ENCODE measurements at regions not wholly inside any gene's neighbourhood (a gene's known extent, or its start where the extent isn't known, plus 50 kb on each side); places are given as distances from the start of the nearest gene placed in this dataset.

DNA sequence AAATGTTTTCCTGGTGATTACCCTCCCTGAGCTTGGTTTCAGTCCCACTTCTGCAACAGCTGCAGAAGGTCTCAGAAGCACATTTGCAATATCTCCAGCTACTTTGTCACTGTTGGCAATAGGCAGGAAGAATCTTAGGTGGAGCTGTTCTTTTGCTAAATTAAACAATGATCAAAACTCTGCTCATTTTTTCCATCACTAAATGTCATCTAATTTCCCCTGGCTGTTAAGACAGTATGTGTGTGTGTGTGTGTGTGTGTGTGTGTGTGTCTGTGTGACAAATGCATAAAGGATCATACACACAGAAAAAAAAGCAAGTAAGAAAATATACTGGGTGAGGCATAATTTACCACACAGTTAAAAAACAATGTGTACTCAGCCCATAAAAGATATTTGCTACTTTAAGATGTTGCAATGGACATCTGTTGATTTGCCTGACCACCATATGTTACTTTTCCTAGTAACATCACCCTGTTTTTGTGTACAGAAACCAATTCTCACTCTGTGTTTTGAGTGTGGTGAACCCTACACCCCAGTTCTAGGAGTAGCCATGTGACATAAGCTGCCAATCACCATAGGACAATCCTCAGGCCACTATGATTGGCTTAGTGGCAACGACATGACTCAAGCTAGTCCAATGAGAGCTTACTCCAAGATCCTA lies 572.6 kb upstream of the CLINT1 start:
- no peak overlapping the region for H3K27ac ChIP-seq (replicated peaks)

DNA sequence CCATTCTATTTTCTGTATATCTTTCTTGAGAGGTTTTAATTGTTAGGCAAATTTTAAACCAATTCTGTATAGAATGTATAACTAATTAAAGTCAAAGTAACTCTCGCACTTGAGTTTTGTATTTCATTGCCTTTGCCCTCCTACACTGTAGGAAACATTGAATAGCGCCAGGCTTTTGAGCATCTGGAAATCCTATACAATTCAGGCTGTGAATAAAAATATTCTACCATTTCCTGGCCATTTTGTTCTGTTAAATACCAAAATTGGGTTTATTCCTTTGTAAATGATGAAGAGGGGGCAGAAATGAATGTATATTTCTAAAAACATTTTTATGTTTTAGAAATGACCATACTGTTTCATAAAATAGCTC lies 571.8 kb upstream of the CLINT1 start:
- no peak for DNase-seq (ENCODE audit: low read depth in 1 of 2, low spot score in 1 of 2)
- TF ChIP-seq, protein P1, sequence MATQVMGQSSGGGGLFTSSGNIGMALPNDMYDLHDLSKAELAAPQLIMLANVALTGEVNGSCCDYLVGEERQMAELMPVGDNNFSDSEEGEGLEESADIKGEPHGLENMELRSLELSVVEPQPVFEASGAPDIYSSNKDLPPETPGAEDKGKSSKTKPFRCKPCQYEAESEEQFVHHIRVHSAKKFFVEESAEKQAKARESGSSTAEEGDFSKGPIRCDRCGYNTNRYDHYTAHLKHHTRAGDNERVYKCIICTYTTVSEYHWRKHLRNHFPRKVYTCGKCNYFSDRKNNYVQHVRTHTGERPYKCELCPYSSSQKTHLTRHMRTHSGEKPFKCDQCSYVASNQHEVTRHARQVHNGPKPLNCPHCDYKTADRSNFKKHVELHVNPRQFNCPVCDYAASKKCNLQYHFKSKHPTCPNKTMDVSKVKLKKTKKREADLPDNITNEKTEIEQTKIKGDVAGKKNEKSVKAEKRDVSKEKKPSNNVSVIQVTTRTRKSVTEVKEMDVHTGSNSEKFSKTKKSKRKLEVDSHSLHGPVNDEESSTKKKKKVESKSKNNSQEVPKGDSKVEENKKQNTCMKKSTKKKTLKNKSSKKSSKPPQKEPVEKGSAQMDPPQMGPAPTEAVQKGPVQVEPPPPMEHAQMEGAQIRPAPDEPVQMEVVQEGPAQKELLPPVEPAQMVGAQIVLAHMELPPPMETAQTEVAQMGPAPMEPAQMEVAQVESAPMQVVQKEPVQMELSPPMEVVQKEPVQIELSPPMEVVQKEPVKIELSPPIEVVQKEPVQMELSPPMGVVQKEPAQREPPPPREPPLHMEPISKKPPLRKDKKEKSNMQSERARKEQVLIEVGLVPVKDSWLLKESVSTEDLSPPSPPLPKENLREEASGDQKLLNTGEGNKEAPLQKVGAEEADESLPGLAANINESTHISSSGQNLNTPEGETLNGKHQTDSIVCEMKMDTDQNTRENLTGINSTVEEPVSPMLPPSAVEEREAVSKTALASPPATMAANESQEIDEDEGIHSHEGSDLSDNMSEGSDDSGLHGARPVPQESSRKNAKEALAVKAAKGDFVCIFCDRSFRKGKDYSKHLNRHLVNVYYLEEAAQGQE (IDR thresholded peaks at IDR 0.05; ENCODE audit: insufficient replicate concordance, low read depth), result no peak
- TF ChIP-seq GABPA (IDR thresholded peaks at IDR 0.05; ENCODE audit: low read depth) (no peak), POLR2AphosphoS5 (IDR thresholded peaks at IDR 0.05; ENCODE audit: low read depth) (no peak), SPI1 (IDR thresholded peaks at IDR 0.05; ENCODE audit: borderline replicate concordance, low read depth) (no peak)
- TF ChIP-seq, protein P2, sequence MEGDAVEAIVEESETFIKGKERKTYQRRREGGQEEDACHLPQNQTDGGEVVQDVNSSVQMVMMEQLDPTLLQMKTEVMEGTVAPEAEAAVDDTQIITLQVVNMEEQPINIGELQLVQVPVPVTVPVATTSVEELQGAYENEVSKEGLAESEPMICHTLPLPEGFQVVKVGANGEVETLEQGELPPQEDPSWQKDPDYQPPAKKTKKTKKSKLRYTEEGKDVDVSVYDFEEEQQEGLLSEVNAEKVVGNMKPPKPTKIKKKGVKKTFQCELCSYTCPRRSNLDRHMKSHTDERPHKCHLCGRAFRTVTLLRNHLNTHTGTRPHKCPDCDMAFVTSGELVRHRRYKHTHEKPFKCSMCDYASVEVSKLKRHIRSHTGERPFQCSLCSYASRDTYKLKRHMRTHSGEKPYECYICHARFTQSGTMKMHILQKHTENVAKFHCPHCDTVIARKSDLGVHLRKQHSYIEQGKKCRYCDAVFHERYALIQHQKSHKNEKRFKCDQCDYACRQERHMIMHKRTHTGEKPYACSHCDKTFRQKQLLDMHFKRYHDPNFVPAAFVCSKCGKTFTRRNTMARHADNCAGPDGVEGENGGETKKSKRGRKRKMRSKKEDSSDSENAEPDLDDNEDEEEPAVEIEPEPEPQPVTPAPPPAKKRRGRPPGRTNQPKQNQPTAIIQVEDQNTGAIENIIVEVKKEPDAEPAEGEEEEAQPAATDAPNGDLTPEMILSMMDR (IDR thresholded peaks at IDR 0.05; ENCODE audit: insufficient read depth, low read length), result no peak
- Histone ChIP-seq H3K27me3 (ENCODE audit: insufficient read depth, poor library complexity, severe bottlenecking) (no peaks in the 10 kb centered on the region), H3K27ac (replicated peaks) (no peak overlapping the region), H3K4me3 (replicated peaks; ENCODE audit: insufficient read depth, low read length) (no peak overlapping the region)

More for the DNA sequence above, 572.6 kb upstream of the CLINT1 start:
- H3K4me3 ChIP-seq (replicated peaks; ENCODE audit: insufficient read depth, low read length), result no peak overlapping the region
- TF ChIP-seq SPI1 (IDR thresholded peaks at IDR 0.05; ENCODE audit: borderline replicate concordance, low read depth), result no peak
- TF ChIP-seq, protein P1 (IDR thresholded peaks at IDR 0.05; ENCODE audit: insufficient replicate concordance, low read depth), result no peak
- no peak for TF ChIP-seq POLR2AphosphoS5 (IDR thresholded peaks at IDR 0.05; ENCODE audit: low read depth)
- TF ChIP-seq, protein P2 (IDR thresholded peaks at IDR 0.05; ENCODE audit: insufficient read depth, low read length), result no peak
- TF ChIP-seq GABPA (IDR thresholded peaks at IDR 0.05; ENCODE audit: low read depth), result no peak
- no peak for DNase-seq (ENCODE audit: low read depth in 1 of 2, low spot score in 1 of 2)
- no peaks in the 10 kb centered on the region for H3K27me3 ChIP-seq (ENCODE audit: insufficient read depth, poor library complexity, severe bottlenecking)

DNA sequence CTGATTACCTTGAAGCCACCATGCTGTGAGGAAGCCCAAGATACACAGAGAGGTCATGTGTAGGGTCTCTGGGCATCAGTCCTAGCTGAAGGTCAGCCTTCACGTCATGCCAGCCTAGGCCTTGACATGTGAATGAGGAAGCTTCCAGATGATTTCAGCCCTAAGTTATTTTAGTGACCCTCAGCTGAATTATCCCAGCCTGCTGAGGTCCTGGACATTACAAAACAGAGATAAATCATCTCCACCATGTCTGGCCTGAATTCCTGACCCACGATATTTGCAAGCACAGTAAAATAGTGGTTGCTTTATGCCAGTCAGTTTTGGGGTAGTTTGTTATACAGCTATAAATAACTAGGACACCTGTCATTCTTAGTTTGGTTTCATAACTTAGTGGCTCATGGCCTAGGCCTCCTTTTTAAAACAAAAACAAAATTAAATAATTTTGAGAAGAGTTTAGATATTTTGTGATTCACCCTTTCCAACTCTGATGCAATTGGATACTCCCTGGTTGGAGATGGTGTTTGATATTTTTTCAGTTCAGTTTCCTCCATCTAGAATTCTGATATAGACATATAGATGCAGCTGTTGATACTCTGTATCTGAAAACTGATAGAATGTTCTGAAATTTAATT lies 571.3 kb upstream of the CLINT1 start:
- no peak for TF ChIP-seq GABPA (IDR thresholded peaks at IDR 0.05; ENCODE audit: low read depth)
- TF ChIP-seq, protein P1 (IDR thresholded peaks at IDR 0.05; ENCODE audit: insufficient replicate concordance, low read depth), result no peak
- TF ChIP-seq, protein P2 (IDR thresholded peaks at IDR 0.05; ENCODE audit: insufficient read depth, low read length), result no peak
- no peak for TF ChIP-seq POLR2AphosphoS5 (IDR thresholded peaks at IDR 0.05; ENCODE audit: low read depth)
- TF ChIP-seq SPI1 (IDR thresholded peaks at IDR 0.05; ENCODE audit: borderline replicate concordance, low read depth), result no peak
- H3K4me3 ChIP-seq (replicated peaks; ENCODE audit: insufficient read depth, low read length), result no peak overlapping the region

More for the DNA sequence above, 571.3 kb upstream of the CLINT1 start:
- no peaks in the 10 kb centered on the region for H3K27me3 ChIP-seq (ENCODE audit: insufficient read depth, poor library complexity, severe bottlenecking)
- no peak overlapping the region for H3K27ac ChIP-seq (replicated peaks)
- DNase-seq (ENCODE audit: low read depth in 1 of 2, low spot score in 1 of 2), result no peak

Measured in HL-60 (cell line).